NCI-H2107 treated with DMSO at 0.1 percent for 48 hours (cell line): ENCODE measurements at regions not wholly inside any gene's neighbourhood (a gene's known extent, or its start where the extent isn't known, plus 50 kb on each side); places are given as distances from the start of the nearest gene placed in this dataset.

ENCODE experiments used
- DNase-seq: peaks from one replicate; lab custom pipeline; 2025; ENCODE audit not compliant: unreplicated experiment; lab: John Stamatoyannopoulos, UW

- no peak for DNase-seq
These were observed 161.2 kb upstream of the NRSN1 start for GRCh38 chr6:23964865-23965264.

GRCh38 chr6:23969344-23969743 lies 156.7 kb upstream of the NRSN1 start:
- no peak for DNase-seq

GRCh38 chr6:23977706-23978105 lies 148.3 kb upstream of the NRSN1 start:
- DNase-seq, result no peak

GRCh38 chr6:23980965-23981364 lies 145.1 kb upstream of the NRSN1 start:
- no peak for DNase-seq

- no peak for DNase-seq
These were observed 144.1 kb upstream of the NRSN1 start for GRCh38 chr6:23981923-23982322.

GRCh38 chr6:23983735-23984134 lies 142.3 kb upstream of the NRSN1 start:
- no peak for DNase-seq

GRCh38 chr6:23985015-23985414 lies 141.0 kb upstream of the NRSN1 start:
- no peak for DNase-seq

GRCh38 chr6:23989885-23990533 lies 136.0 kb upstream of the NRSN1 start:
- no peak for DNase-seq

- no peak for DNase-seq
These were observed 132.0 kb upstream of the NRSN1 start for GRCh38 chr6:23994013-23994412.

- no peak for DNase-seq
These were observed 122.0 kb upstream of the NRSN1 start for GRCh38 chr6:24004062-24004461.

- no peak for DNase-seq
These were observed 121.4 kb upstream of the NRSN1 start for GRCh38 chr6:24004659-24005058.

GRCh38 chr6:24006254-24006653 lies 119.8 kb upstream of the NRSN1 start:
- DNase-seq, result no peak

- no peak for DNase-seq
These were observed 116.7 kb upstream of the NRSN1 start for GRCh38 chr6:24009319-24009718.

GRCh38 chr6:24010133-24010532 lies 115.9 kb upstream of the NRSN1 start:
- no peak for DNase-seq

- DNase-seq, result no peak
These were observed 109.7 kb upstream of the NRSN1 start for GRCh38 chr6:24016286-24016685.

- DNase-seq, result no peak
These were observed 109.2 kb upstream of the NRSN1 start for GRCh38 chr6:24016857-24017256.

- no peak for DNase-seq
These were observed 106.6 kb upstream of the NRSN1 start for GRCh38 chr6:24019393-24019792.

GRCh38 chr6:24019830-24020229 lies 106.2 kb upstream of the NRSN1 start:
- no peak for DNase-seq

GRCh38 chr6:24026050-24026449 lies 100.0 kb upstream of the NRSN1 start:
- DNase-seq, result no peak

GRCh38 chr6:24031496-24031895 lies 94.5 kb upstream of the NRSN1 start:
- DNase-seq, result no peak

- DNase-seq, result no peak
These were observed 92.9 kb upstream of the NRSN1 start for GRCh38 chr6:24032896-24033688.

GRCh38 chr6:24043848-24044247 lies 82.2 kb upstream of the NRSN1 start:
- no peak for DNase-seq
